Panc1 (cell line): ENCODE measurements at regions not wholly inside any gene's neighbourhood (a gene's known extent, or its start where the extent isn't known, plus 50 kb on each side); places are given as distances from the start of the nearest gene placed in this dataset.

ENCODE experiments used
- ATAC-seq: fragments of 200-7000 bp; cut with Tn5 transposase; 2 replicates; pipeline ENCODE4 v1.9.1; 2020; ENCODE audit warnings: mild to moderate bottlenecking, moderate library complexity
- BruUV-seq: library from RNA; stranded (reverse); fragments of 400-500 nt; replicated peaks from 2 replicates; lab custom pipeline; 2021; lab: Mats Ljungman, UMichigan
- CTCF ChIA-PET: fragments of 300-600 bp; sonication (Branson Sonifier 250); formaldehyde crosslinking; loops from one replicate; lab custom pipeline; 2022; ENCODE audit warnings: antibody characterized with exemption; lab: Charles Lee
- POLR2A ChIA-PET: fragments of 300-600 bp; sonication (Branson Sonifier 250); formaldehyde crosslinking; loops from one replicate; lab custom pipeline; 2022; ENCODE audit warnings: antibody characterized with exemption; lab: Charles Lee
- DNase-seq: peaks from one replicate; pipeline ENCODE4 v3.0.0-alpha.2; 2010; ENCODE audit warnings: low read depth, low spot score
- H3K27ac ChIP-seq: 2 replicates; pipeline ENCODE4 v1.5.1; 2011; ENCODE audit warnings: mild to moderate bottlenecking, low read length, inconsistent platforms
- H3K27me3 ChIP-seq: fragments of 200-500 bp; sonication (Bioruptor generic); 2 replicates; pipeline ENCODE4 v1.6.0; 2014; ENCODE audit warnings: low read length, inconsistent platforms; ENCODE audit not compliant: control insufficient read depth, insufficient read depth
- H3K36me3 ChIP-seq: fragments of 200-500 bp; sonication (Bioruptor generic); 2 replicates; pipeline ENCODE4 v1.5.1; 2014; ENCODE audit warnings: inconsistent platforms, mild to moderate bottlenecking, low read length, moderate library complexity; ENCODE audit not compliant: control insufficient read depth, insufficient read depth
- H3K4me1 ChIP-seq: 2 replicates; pipeline ENCODE4 v1.5.1; 2011; ENCODE audit warnings: inconsistent platforms, mild to moderate bottlenecking, low read length, moderate library complexity; ENCODE audit not compliant: control insufficient read depth, insufficient read depth
- H3K4me3 ChIP-seq, 2 experiments: 2 replicates each; pipeline ENCODE4 v1.5.1; 2011 to 2012; ENCODE audit warnings: low read depth in 2 of 2, low read length in 2 of 2, mild to moderate bottlenecking in 2 of 2, inconsistent platforms in 1 of 2, moderate library complexity in 1 of 2
- H3K9me3 ChIP-seq: fragments of 200-500 bp; sonication (Bioruptor generic); 2 replicates; pipeline ENCODE4 v1.5.1; 2014; ENCODE audit warnings: low read depth, mild to moderate bottlenecking, inconsistent platforms, low read length, moderate library complexity; ENCODE audit not compliant: control insufficient read depth, insufficient read depth
- POLR2AphosphoS5 ChIP-seq: IDR thresholded peaks from 2 replicates; pipeline ENCODE4 v1.6.1; 2012; ENCODE audit warnings: mild to moderate bottlenecking, low read depth, low read length, moderate library complexity
- SIN3A ChIP-seq: IDR thresholded peaks from 2 replicates; pipeline ENCODE4 v1.6.1; 2012; ENCODE audit warnings: low read depth, mild to moderate bottlenecking, low read length, moderate library complexity, borderline replicate concordance; ENCODE audit not compliant: insufficient read depth
- TCF7L2 ChIP-seq: IDR thresholded peaks from 2 replicates; pipeline ENCODE4 v1.6.1; 2011; ENCODE audit warnings: mild to moderate bottlenecking, low read depth, low read length, inconsistent platforms
- in situ Hi-C: cut with HindIII; loops from 2 replicates; pipeline ENCODE4 v1.10.0; 2016; ENCODE audit warnings: low sequenced_read_pairs, low pct_unique_long_range_greater_than_20kb
- intact Hi-C: fragments of 100-400 bp; cut with micrococcal nuclease; formaldehyde crosslinking; loops from one replicate; pipeline ENCODE4 v1.10.0; 2022; ENCODE audit not compliant: unreplicated experiment
- TF ChIP-seq, protein P1 (sequence below), 2 experiments: IDR thresholded peaks; 2 replicates each; pipeline ENCODE4 v1.6.1; 2011 to 2012; ENCODE audit warnings: low read depth in 2 of 2, control low read depth in 1 of 2, low read length in 1 of 2, mild to moderate bottlenecking in 1 of 2, moderate library complexity in 1 of 2; ENCODE audit not compliant: insufficient read depth in 1 of 2
- TF ChIP-seq, protein P2 (sequence below): fragments of 450-650 bp; IDR thresholded peaks from 2 replicates; pipeline ENCODE4 v1.5.1; 2017; ENCODE audit warnings: mild to moderate bottlenecking

DNA sequence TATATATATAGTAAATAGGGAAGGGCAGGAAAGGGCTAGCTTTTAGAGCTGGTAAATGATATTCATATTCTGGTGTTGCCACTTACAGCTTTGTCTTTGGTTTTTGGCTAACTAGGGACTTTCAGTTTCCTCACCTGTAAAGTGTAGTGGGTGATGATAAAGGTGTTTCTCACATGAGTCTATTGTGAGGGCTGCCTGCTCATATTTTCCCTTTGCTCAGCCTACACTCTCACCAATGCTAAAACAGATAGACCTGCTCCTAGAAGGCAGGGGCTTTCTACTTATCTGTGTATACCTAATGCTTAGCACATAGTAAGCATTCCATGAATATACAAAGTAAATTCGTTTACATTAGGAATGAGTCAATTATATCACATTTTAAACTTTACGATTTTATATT, 137.2 kb upstream of the HS3ST1 start:
- ATAC-seq (no peak), DNase-seq (no peak)
- Histone ChIP-seq H3K36me3 (no peaks in the 10 kb centered on the region), H3K9me3 (no peaks in the 10 kb centered on the region), H3K4me1 (no peaks in the 10 kb centered on the region), H3K4me3 (no peak overlapping the region), H3K27me3 (no peaks in the 10 kb centered on the region), H3K27ac (no peak overlapping the region)
- BruUV-seq: no TSS peak
- intact Hi-C loops (no loop called here), in situ Hi-C loops (no loop called here)
- ChIA-PET CTCF (no interaction called here), POLR2A (no interaction called here)
- TF ChIP-seq TCF7L2 (no peak), POLR2AphosphoS5 (no peak), SIN3A (no peak)
- TF ChIP-seq, protein P1, sequence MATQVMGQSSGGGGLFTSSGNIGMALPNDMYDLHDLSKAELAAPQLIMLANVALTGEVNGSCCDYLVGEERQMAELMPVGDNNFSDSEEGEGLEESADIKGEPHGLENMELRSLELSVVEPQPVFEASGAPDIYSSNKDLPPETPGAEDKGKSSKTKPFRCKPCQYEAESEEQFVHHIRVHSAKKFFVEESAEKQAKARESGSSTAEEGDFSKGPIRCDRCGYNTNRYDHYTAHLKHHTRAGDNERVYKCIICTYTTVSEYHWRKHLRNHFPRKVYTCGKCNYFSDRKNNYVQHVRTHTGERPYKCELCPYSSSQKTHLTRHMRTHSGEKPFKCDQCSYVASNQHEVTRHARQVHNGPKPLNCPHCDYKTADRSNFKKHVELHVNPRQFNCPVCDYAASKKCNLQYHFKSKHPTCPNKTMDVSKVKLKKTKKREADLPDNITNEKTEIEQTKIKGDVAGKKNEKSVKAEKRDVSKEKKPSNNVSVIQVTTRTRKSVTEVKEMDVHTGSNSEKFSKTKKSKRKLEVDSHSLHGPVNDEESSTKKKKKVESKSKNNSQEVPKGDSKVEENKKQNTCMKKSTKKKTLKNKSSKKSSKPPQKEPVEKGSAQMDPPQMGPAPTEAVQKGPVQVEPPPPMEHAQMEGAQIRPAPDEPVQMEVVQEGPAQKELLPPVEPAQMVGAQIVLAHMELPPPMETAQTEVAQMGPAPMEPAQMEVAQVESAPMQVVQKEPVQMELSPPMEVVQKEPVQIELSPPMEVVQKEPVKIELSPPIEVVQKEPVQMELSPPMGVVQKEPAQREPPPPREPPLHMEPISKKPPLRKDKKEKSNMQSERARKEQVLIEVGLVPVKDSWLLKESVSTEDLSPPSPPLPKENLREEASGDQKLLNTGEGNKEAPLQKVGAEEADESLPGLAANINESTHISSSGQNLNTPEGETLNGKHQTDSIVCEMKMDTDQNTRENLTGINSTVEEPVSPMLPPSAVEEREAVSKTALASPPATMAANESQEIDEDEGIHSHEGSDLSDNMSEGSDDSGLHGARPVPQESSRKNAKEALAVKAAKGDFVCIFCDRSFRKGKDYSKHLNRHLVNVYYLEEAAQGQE (IDR thresholded peaks at IDR 0.05; ENCODE audit: insufficient read depth in 1 of 2, low read depth in 2 of 2, low read length in 1 of 2): no peak
- TF ChIP-seq, protein P2, sequence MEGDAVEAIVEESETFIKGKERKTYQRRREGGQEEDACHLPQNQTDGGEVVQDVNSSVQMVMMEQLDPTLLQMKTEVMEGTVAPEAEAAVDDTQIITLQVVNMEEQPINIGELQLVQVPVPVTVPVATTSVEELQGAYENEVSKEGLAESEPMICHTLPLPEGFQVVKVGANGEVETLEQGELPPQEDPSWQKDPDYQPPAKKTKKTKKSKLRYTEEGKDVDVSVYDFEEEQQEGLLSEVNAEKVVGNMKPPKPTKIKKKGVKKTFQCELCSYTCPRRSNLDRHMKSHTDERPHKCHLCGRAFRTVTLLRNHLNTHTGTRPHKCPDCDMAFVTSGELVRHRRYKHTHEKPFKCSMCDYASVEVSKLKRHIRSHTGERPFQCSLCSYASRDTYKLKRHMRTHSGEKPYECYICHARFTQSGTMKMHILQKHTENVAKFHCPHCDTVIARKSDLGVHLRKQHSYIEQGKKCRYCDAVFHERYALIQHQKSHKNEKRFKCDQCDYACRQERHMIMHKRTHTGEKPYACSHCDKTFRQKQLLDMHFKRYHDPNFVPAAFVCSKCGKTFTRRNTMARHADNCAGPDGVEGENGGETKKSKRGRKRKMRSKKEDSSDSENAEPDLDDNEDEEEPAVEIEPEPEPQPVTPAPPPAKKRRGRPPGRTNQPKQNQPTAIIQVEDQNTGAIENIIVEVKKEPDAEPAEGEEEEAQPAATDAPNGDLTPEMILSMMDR: no peak

DNA sequence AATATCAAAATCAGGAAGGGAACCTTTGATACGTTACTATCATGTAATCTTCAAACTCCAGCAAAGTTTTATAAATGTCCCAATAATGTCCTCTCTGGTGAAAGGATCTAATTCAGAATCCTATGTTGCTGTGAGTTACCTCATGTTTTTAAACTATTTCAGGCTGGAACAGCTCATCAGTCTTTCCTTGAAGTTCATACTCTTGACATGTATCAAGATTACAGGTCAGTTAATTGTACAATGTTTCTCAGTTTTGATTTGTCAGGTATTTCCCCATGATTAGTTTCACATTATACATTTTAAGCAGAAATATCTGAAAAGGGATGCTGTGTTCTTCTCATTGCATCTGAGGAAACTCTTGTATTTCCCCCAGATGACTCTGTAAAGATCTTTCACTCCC, 136.5 kb upstream of the HS3ST1 start:
- no peaks in the 10 kb centered on the region for H3K27me3 ChIP-seq

More for the DNA sequence above, 136.5 kb upstream of the HS3ST1 start:
- intact Hi-C loops: no loop called here
- in situ Hi-C loops: no loop called here
- Histone ChIP-seq H3K27ac (no peak overlapping the region), H3K4me3 (no peak overlapping the region), H3K9me3 (no peaks in the 10 kb centered on the region), H3K36me3 (no peaks in the 10 kb centered on the region), H3K4me1 (no peaks in the 10 kb centered on the region)
- no peak for ATAC-seq
- BruUV-seq: no TSS peak
- ChIA-PET CTCF (no interaction called here), POLR2A (no interaction called here)
- TF ChIP-seq TCF7L2 (no peak), POLR2AphosphoS5 (no peak), SIN3A (no peak)
- TF ChIP-seq, protein P1 (IDR thresholded peaks at IDR 0.05; ENCODE audit: insufficient read depth in 1 of 2, low read depth in 2 of 2, low read length in 1 of 2): no peak
- TF ChIP-seq, protein P2: no peak
- DNase-seq: no peak
